OCI-LY3 (cell line): ENCODE measurements at regions not wholly inside any gene's neighbourhood (a gene's known extent, or its start where the extent isn't known, plus 50 kb on each side); places are given as distances from the start of the nearest gene placed in this dataset.

ENCODE experiments used
- EZH2phosphoT487 ChIP-seq: fragments of 200-600 bp; shearing (Covaris generic); IDR thresholded peaks from 2 replicates; pipeline ENCODE4 v1.6.1; 2018; ENCODE audit warnings: antibody characterized with exemption, mixed run types, low read depth
- TF ChIP-seq, protein P1 (sequence below): fragments of 200-600, 300-600 bp; sonication (generic); IDR thresholded peaks from 2 replicates; pipeline ENCODE4 v1.5.1; 2014; ENCODE audit warnings: antibody characterized with exemption, low read length, low read depth

GRCh38 chr11:122330279-122330965 lies 214.4 kb upstream of the BLID start:
- TF ChIP-seq, protein P1, sequence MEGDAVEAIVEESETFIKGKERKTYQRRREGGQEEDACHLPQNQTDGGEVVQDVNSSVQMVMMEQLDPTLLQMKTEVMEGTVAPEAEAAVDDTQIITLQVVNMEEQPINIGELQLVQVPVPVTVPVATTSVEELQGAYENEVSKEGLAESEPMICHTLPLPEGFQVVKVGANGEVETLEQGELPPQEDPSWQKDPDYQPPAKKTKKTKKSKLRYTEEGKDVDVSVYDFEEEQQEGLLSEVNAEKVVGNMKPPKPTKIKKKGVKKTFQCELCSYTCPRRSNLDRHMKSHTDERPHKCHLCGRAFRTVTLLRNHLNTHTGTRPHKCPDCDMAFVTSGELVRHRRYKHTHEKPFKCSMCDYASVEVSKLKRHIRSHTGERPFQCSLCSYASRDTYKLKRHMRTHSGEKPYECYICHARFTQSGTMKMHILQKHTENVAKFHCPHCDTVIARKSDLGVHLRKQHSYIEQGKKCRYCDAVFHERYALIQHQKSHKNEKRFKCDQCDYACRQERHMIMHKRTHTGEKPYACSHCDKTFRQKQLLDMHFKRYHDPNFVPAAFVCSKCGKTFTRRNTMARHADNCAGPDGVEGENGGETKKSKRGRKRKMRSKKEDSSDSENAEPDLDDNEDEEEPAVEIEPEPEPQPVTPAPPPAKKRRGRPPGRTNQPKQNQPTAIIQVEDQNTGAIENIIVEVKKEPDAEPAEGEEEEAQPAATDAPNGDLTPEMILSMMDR, result no peak
- TF ChIP-seq EZH2phosphoT487, result no peak
